H9 (cell line): ENCODE measurements at regions not wholly inside any gene's neighbourhood (a gene's known extent, or its start where the extent isn't known, plus 50 kb on each side); places are given as distances from the start of the nearest gene placed in this dataset.

Source experiments
- DNase-seq: peaks from one replicate; pipeline ENCODE4 v3.0.0-alpha.2; 2017
- H2AFZ ChIP-seq: one replicate; pipeline ENCODE4 v1.6.1; 2013; ENCODE audit warnings: mild to moderate bottlenecking, low read length, control low read depth, moderate library complexity
- H2AK5ac ChIP-seq: 2 replicates; pipeline ENCODE4 v1.6.1; 2013; ENCODE audit warnings: low read length, control low read depth, mixed read lengths; ENCODE audit not compliant: insufficient read length
- H2BK120ac ChIP-seq: one replicate; pipeline ENCODE4 v1.6.1; 2013; ENCODE audit warnings: low read depth, mild to moderate bottlenecking, low read length, control low read depth, inconsistent platforms; ENCODE audit not compliant: poor library complexity, severe bottlenecking
- H2BK12ac ChIP-seq: 2 replicates; pipeline ENCODE4 v1.6.1; 2013; ENCODE audit warnings: low read length, control low read depth, mixed read lengths, low read depth; ENCODE audit not compliant: insufficient read length
- H2BK15ac ChIP-seq: 2 replicates; pipeline ENCODE4 v1.6.1; 2013; ENCODE audit warnings: low read depth, low read length, control low read depth
- H2BK20ac ChIP-seq: one replicate; pipeline ENCODE4 v1.6.1; 2013; ENCODE audit warnings: low read depth, mild to moderate bottlenecking, low read length, control low read depth, inconsistent platforms; ENCODE audit not compliant: poor library complexity, severe bottlenecking
- H2BK5ac ChIP-seq: 2 replicates; pipeline ENCODE4 v1.6.1; 2013; ENCODE audit warnings: low read length, control low read depth, mixed read lengths; ENCODE audit not compliant: insufficient read length
- H3K14ac ChIP-seq: 2 replicates; pipeline ENCODE4 v1.6.1; 2013; ENCODE audit warnings: low read length, control low read depth; ENCODE audit not compliant: insufficient read depth
- H3K18ac ChIP-seq: 2 replicates; pipeline ENCODE4 v1.6.1; 2013; ENCODE audit warnings: low read depth, mild to moderate bottlenecking, mixed read lengths, low read length, control low read depth; ENCODE audit not compliant: insufficient read length
- H3K23ac ChIP-seq: 2 replicates; pipeline ENCODE4 v1.6.1; 2013; ENCODE audit warnings: low read length, control low read depth, mixed read lengths, low read depth; ENCODE audit not compliant: insufficient read length
- H3K23me2 ChIP-seq: 2 replicates; pipeline ENCODE4 v1.6.1; 2013; ENCODE audit warnings: low read depth, mild to moderate bottlenecking, mixed read lengths, low read length, control low read depth; ENCODE audit not compliant: insufficient read length, poor library complexity, severe bottlenecking
- H3K27ac ChIP-seq: 2 replicates; pipeline ENCODE4 v1.5.1; 2013; ENCODE audit warnings: low read length, control low read depth, mixed read lengths, low read depth; ENCODE audit not compliant: insufficient read length
- H3K27me3 ChIP-seq: 2 replicates; pipeline ENCODE4 v1.6.1; 2013; ENCODE audit warnings: low read length, control low read depth, inconsistent platforms; ENCODE audit not compliant: insufficient read depth
- H3K4ac ChIP-seq: 2 replicates; pipeline ENCODE4 v1.6.1; 2013; ENCODE audit warnings: low read depth, mild to moderate bottlenecking, control low read depth, inconsistent platforms, low read length, moderate library complexity
- H3K4me1 ChIP-seq: 2 replicates; pipeline ENCODE4 v1.6.1; 2013; ENCODE audit warnings: low read length, control low read depth, inconsistent platforms; ENCODE audit not compliant: insufficient read depth
- H3K4me2 ChIP-seq: 2 replicates; pipeline ENCODE4 v1.6.1; 2013; ENCODE audit warnings: low read length, control low read depth, mixed read lengths; ENCODE audit not compliant: insufficient read length, insufficient read depth
- H3K56ac ChIP-seq: 2 replicates; pipeline ENCODE4 v1.6.1; 2013; ENCODE audit warnings: low read depth, mild to moderate bottlenecking, mixed read lengths, low read length, control low read depth; ENCODE audit not compliant: insufficient read length
- H3K79me1 ChIP-seq: 2 replicates; pipeline ENCODE4 v1.6.1; 2013; ENCODE audit warnings: low read depth, mild to moderate bottlenecking, moderate library complexity, low read length, control low read depth, inconsistent platforms; ENCODE audit not compliant: insufficient read depth, poor library complexity, severe bottlenecking
- H3K79me2 ChIP-seq: 2 replicates; pipeline ENCODE4 v1.6.1; 2013; ENCODE audit warnings: low read length, control low read depth, inconsistent platforms; ENCODE audit not compliant: insufficient read depth
- H3K9ac ChIP-seq: 2 replicates; pipeline ENCODE4 v1.6.1; 2013; ENCODE audit warnings: low read length, control low read depth, mixed read lengths; ENCODE audit not compliant: insufficient read length; ENCODE audit errors: extremely low read depth
- H3K9me3 ChIP-seq: one replicate; pipeline ENCODE4 v1.6.1; 2013; ENCODE audit warnings: low read depth, low read length, inconsistent platforms; ENCODE audit not compliant: control insufficient read depth
- H3T11ph ChIP-seq: one replicate; pipeline ENCODE4 v1.6.1; 2013; ENCODE audit warnings: mild to moderate bottlenecking, low read length, control low read depth, inconsistent platforms
- H4K20me1 ChIP-seq: one replicate; pipeline ENCODE4 v1.6.1; 2013; ENCODE audit not compliant: control insufficient read depth, insufficient read length, insufficient read depth
- H4K5ac ChIP-seq: 2 replicates; pipeline ENCODE4 v1.6.1; 2013; ENCODE audit warnings: low read depth, mild to moderate bottlenecking, mixed read lengths, low read length, control low read depth; ENCODE audit not compliant: insufficient read length
- H4K8ac ChIP-seq: replicated peaks from 2 replicates; pipeline ENCODE4 v1.6.1; 2013; ENCODE audit warnings: low read length, control low read depth, mixed read lengths, low read depth; ENCODE audit not compliant: insufficient read length
- H4K91ac ChIP-seq: 2 replicates; pipeline ENCODE4 v1.6.1; 2013; ENCODE audit warnings: low read depth, mild to moderate bottlenecking, moderate library complexity, mixed read lengths, low read length, control low read depth; ENCODE audit not compliant: insufficient read length
- H3K27ac Mint-ChIP-seq, 3 experiments: 2 replicates in 2 of 3; 3 replicates in 1 of 3; pipeline ENCODE4 v1.8.0; 2020 to 2021; ENCODE audit warnings: mixed read lengths in 3 of 3, mild to moderate bottlenecking in 1 of 3, moderate library complexity in 1 of 3
- H3K27me3 Mint-ChIP-seq: 2 replicates; pipeline ENCODE4 v1.8.0; 2021; ENCODE audit warnings: low read depth, mild to moderate bottlenecking, moderate library complexity, mixed read lengths
- H3K36me3 Mint-ChIP-seq, 3 experiments: 2 replicates in 2 of 3; 3 replicates in 1 of 3; pipeline ENCODE4 v1.8.0; 2020 to 2021; ENCODE audit warnings: low read depth in 3 of 3, mixed read lengths in 3 of 3; ENCODE audit not compliant: insufficient read depth in 1 of 3
- H3K4me1 Mint-ChIP-seq, 2 experiments: 2 replicates each; pipeline ENCODE4 v1.8.0; 2020; ENCODE audit warnings: mixed read lengths in 2 of 2
- H3K4me3 Mint-ChIP-seq, 2 experiments: 2 replicates in 1 of 2; 3 replicates in 1 of 2; pipeline ENCODE4 v1.8.0; 2020 to 2021; ENCODE audit warnings: mild to moderate bottlenecking in 2 of 2, mixed read lengths in 2 of 2, moderate library complexity in 1 of 2
- H3K9me3 Mint-ChIP-seq, 2 experiments: 2 replicates in 1 of 2; 3 replicates in 1 of 2; pipeline ENCODE4 v1.8.0; 2020; ENCODE audit warnings: mild to moderate bottlenecking in 2 of 2, mixed read lengths in 2 of 2, moderate library complexity in 1 of 2
- WGBS: extraction: QIAGEN DNeasy Blood & Tissue Kit; methylation state at CpG from one replicate; pipeline ENCODE4 v1.1.7; 2013; ENCODE audit warnings: missing lambda C conversion rate, low lambda C conversion rate, mixed read lengths; ENCODE audit not compliant: insufficient read length; ENCODE audit errors: extremely low coverage; 5-methylcytosine and 5-hydroxymethylcytosine counted together
- TF ChIP-seq, protein P1 (sequence below): fragments of 200-600 bp; sonication (generic); conservative IDR thresholded peaks from 3 replicates; pipeline ENCODE4 v1.8.0; 2021; ENCODE audit warnings: antibody characterized with exemption, mild to moderate bottlenecking

GRCh38 chr12:82554529-82554928, 132.2 kb upstream of the TMTC2 start:
- H3K18ac ChIP-seq: no peak overlapping the region
- no peak overlapping the region for H4K91ac ChIP-seq
- TF ChIP-seq, protein P1, sequence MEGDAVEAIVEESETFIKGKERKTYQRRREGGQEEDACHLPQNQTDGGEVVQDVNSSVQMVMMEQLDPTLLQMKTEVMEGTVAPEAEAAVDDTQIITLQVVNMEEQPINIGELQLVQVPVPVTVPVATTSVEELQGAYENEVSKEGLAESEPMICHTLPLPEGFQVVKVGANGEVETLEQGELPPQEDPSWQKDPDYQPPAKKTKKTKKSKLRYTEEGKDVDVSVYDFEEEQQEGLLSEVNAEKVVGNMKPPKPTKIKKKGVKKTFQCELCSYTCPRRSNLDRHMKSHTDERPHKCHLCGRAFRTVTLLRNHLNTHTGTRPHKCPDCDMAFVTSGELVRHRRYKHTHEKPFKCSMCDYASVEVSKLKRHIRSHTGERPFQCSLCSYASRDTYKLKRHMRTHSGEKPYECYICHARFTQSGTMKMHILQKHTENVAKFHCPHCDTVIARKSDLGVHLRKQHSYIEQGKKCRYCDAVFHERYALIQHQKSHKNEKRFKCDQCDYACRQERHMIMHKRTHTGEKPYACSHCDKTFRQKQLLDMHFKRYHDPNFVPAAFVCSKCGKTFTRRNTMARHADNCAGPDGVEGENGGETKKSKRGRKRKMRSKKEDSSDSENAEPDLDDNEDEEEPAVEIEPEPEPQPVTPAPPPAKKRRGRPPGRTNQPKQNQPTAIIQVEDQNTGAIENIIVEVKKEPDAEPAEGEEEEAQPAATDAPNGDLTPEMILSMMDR: no peak
- no peak for DNase-seq
- Mint-ChIP-seq H3K27ac (peak overlapping the region in 1 of 3 experiments; percentile 27; a peak in 1 of 7 replicates), H3K4me3 (no peak overlapping the region), H3K27me3 (no peaks in the 10 kb centered on the region), H3K4me1 (no peaks in the 10 kb centered on the region), H3K36me3 (peaks cover 5 to 13% (median 7%) of the 10 kb centered on the region in 3 experiments; a peak in 6 of 7 replicates), H3K9me3 (peaks cover 11 to 15% of the 10 kb centered on the region in 2 experiments; a peak in 4 of 5 replicates)
- H3K27ac ChIP-seq: no peak overlapping the region
- no peaks in the 10 kb centered on the region for H3K79me1 ChIP-seq
- H3T11ph ChIP-seq: no peak overlapping the region
- no peak overlapping the region for H3K9ac ChIP-seq
- WGBS: no CpG with 5 or more reads among the region's 2 CpGs
- no peak overlapping the region for H2BK120ac ChIP-seq
- no peak overlapping the region for H3K56ac ChIP-seq
- H2BK20ac ChIP-seq: no peak overlapping the region
- H4K20me1 ChIP-seq: no peaks in the 10 kb centered on the region
- H3K79me2 ChIP-seq: no peaks in the 10 kb centered on the region
- H4K5ac ChIP-seq: no peak overlapping the region
- no peak overlapping the region for H2AK5ac ChIP-seq
- no peak overlapping the region for H3K4me2 ChIP-seq
- no peak overlapping the region for H3K23ac ChIP-seq
- H3K9me3 ChIP-seq: no peaks in the 10 kb centered on the region
- H3K27me3 ChIP-seq: no peaks in the 10 kb centered on the region
- no peak overlapping the region for H4K8ac ChIP-seq
- H2BK15ac ChIP-seq: no peak overlapping the region
- no peak overlapping the region for H3K4ac ChIP-seq
- H2BK12ac ChIP-seq: no peak overlapping the region
- H3K23me2 ChIP-seq: no peaks in the 10 kb centered on the region
- H3K4me1 ChIP-seq: no peaks in the 10 kb centered on the region
- H2BK5ac ChIP-seq: no peak overlapping the region
- no peak overlapping the region for H2AFZ ChIP-seq
- no peak overlapping the region for H3K14ac ChIP-seq
